GM18507 (cell line): ENCODE measurements at regions not wholly inside any gene's neighbourhood (a gene's known extent, or its start where the extent isn't known, plus 50 kb on each side); places are given as distances from the start of the nearest gene placed in this dataset.

Source experiments
- DNase-seq: peaks from one replicate; pipeline ENCODE4 v3.0.0; 2011; ENCODE audit warnings: low read depth; ENCODE audit not compliant: insufficient read length; ENCODE audit errors: extremely low spot score
- FAIRE-seq: peaks from 2 replicates; lab custom pipeline; 2011; peaks lifted over from hg19 to GRCh38; lab: Jason Lieb, UNC

- DNase-seq (no peak), FAIRE-seq (no peak)
Measured at GRCh38 chr12:97168804-97169203, 261.7 kb downstream of the NEDD1 start.

DNA sequence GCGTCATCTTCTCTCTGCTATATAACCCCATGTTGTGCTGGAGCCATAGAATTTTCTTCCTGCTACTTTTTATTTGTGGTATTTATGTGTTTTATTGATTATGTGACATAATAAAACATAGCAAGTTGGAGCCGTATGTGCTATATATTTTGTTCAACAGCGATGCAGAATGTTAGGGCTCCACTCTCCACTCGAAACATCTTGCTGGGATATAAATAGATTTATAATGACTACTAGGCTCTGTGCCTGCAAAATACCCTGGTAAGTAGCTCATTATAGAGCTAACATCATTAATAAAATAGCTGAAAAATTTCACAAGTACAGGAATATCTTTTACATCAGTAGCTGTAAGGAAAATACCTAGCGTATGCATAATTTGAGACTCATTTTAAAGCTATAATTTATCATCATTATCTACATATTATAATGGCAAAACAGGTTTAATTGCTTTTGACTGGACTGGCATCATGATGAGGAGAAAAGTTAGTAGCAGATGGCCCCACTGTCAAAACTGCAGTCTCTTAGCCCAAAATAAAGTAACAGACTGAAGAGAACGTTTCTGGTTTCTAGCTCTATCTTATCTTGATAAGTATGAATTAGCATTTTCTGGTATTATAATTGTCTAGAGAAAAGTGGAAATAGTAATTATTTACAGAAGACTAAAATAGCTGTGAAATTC lies 263.0 kb downstream of the NEDD1 start:
- FAIRE-seq (no peak), DNase-seq (no peak)

GRCh38 chr12:97173688-97174410 lies 266.8 kb downstream of the NEDD1 start:
- no peak for DNase-seq
- FAIRE-seq: no peak

DNA sequence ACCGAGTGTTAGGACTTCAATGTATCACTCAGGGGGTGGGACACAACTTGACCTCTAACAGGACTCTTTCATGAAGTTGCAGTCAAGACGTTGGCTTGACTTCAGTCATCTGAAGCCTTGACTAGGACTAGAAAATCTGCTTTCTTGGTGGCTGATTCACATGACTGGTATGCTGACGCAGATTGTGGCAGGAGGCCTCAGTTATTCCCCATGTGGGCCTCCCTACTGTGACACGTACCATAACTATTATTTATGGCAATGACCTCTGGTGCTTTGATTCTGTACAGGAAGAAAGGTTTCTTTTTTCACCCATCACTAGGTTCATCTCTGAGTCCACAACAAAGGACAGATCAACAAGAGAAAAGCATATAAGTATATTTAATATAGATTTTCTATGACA lies 270.4 kb downstream of the NEDD1 start:
- FAIRE-seq (no peak), DNase-seq (no peak)

- DNase-seq (no peak), FAIRE-seq (no peak)
Measured at GRCh38 chr12:97181571-97182265, 274.7 kb downstream of the NEDD1 start.

GRCh38 chr12:97182769-97183168 lies 275.7 kb downstream of the NEDD1 start:
- FAIRE-seq (no peak), DNase-seq (no peak)

- FAIRE-seq: no peak
- DNase-seq: no peak
Measured at GRCh38 chr12:97184127-97184773, 277.2 kb downstream of the NEDD1 start.

- FAIRE-seq: no peak
- DNase-seq: no peak
Measured at GRCh38 chr12:97185567-97185966, 277.0 kb upstream of the RMST start.

DNA sequence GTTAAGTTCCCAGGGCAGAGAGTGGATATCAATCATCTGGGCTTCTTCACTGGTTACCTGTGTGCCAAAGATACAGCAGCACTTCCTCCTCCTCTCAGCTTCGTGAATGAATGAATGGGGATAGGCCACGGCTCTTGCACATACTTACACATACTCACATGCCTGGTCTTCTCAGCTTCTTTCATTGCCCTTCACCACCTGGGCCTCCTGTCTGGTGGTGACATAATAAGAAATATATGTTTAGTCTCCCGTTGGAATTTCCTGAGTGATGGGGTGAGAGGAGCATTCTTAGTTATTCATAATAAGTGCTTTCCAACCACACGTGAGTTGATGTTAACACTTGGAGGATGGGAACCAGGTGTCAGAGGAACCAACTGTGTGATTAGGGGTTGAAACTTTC lies 268.1 kb upstream of the RMST start:
- no peak for DNase-seq
- no peak for FAIRE-seq

GRCh38 chr12:97200181-97200580 lies 262.4 kb upstream of the RMST start:
- no peak for FAIRE-seq

GRCh38 chr12:97203408-97203807 lies 259.2 kb upstream of the RMST start:
- FAIRE-seq: no peak
- DNase-seq: no peak

More at GRCh38 chr12:97200181-97200580, 262.4 kb upstream of the RMST start:
- no peak for DNase-seq

- FAIRE-seq: no peak
- DNase-seq: no peak
Measured at GRCh38 chr12:97209997-97210396, 252.6 kb upstream of the RMST start.

DNA sequence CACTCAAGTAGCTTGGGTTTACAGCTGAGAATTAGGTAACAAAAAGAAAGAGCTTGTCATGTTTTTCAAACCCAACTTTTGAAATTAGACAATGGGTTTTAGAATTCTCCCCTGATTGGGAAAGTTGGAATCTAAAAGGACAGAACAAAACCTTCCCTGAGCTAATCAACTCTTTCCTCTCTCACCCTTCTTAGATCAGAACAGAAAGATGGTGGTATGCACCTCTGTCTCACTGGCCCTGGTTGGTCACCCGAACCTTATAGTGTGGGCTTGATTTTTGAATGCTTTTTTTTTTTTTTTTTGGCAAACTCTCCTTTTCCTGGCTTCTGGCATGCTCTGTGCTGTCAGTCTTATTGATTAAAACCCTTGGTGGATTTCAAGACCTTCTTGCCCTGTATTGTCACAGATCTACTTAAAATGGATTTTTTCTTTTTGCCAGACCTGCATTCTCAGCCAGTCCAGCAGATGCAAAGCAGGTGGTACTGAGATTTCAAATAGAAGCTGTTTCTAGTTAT lies 251.1 kb upstream of the RMST start:
- FAIRE-seq (no peak), DNase-seq (no peak)

- FAIRE-seq: no peak
- DNase-seq: no peak
Measured at GRCh38 chr12:97216848-97217247, 245.8 kb upstream of the RMST start.

DNA sequence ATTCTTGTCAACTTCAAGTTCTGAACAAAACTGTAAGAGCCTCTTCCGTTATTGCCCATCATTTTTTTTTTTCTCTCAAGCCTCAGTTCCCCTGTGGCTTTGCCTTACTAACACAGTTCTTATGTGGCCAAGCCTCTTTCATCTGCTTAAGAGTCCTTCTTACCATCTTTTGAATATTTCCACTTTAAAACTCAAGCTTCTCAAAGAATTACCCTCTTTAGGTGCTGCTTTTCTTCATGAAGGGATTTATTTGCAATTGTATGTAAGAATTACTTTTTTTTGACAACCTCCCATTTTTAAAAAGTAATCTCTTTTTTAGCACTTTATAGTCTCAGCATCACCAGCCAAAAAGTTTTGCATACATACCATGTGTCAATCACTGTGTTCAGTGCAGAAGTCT lies 240.2 kb upstream of the RMST start:
- DNase-seq (no peak), FAIRE-seq (no peak)

GRCh38 chr12:97223419-97223818 lies 239.2 kb upstream of the RMST start:
- no peak for DNase-seq
- FAIRE-seq: no peak

DNA sequence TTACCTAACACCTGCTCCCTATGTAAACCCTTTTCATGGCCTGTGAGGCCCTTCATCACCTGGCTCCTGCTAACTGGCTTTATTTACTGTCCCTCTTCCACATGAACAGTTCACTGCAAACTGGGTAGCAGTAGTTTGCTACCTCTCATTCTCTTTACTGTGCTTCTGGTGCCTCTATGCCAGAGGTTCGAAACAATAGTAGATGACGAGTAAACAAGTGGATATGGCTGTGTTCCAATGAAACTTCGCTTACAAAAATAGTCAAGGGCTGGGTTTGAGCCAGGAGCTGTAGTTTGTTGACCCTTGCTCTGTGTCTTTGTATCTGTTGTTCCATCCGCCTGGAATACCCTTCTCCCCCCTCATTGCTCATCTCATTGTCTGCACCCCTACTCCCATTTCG lies 233.6 kb upstream of the RMST start:
- FAIRE-seq (no peak), DNase-seq (no peak)

GRCh38 chr12:97235102-97235501 lies 227.5 kb upstream of the RMST start:
- no peak for FAIRE-seq

GRCh38 chr12:97246368-97246767 lies 216.2 kb upstream of the RMST start:
- DNase-seq (no peak), FAIRE-seq (no peak)

More at GRCh38 chr12:97235102-97235501, 227.5 kb upstream of the RMST start:
- no peak for DNase-seq

- no peak for DNase-seq
- FAIRE-seq: no peak
Measured at GRCh38 chr12:97250483-97250882, 212.1 kb upstream of the RMST start.
